PFSK-1 (cell line): ENCODE measurements at regions not wholly inside any gene's neighbourhood (a gene's known extent, or its start where the extent isn't known, plus 50 kb on each side); places are given as distances from the start of the nearest gene placed in this dataset.

Source experiments
- FOXP2 ChIP-seq: optimal IDR thresholded peaks from 2 replicates; pipeline ENCODE3; 2011; ENCODE audit warnings: borderline replicate concordance, control low read depth, inconsistent platforms; ENCODE audit not compliant: insufficient read depth; ENCODE audit errors: extremely low read length, extremely low read depth
- POLR2AphosphoS5 ChIP-seq: IDR thresholded peaks from 2 replicates; pipeline ENCODE4 v1.6.1; 2012; ENCODE audit warnings: low read depth, mild to moderate bottlenecking, control low read depth, low read length, moderate library complexity
- SIN3A ChIP-seq: IDR thresholded peaks from 2 replicates; pipeline ENCODE4 v1.6.1; 2012; ENCODE audit warnings: mild to moderate bottlenecking, low read length, moderate library complexity, borderline replicate concordance; ENCODE audit not compliant: insufficient read depth
- TAF1 ChIP-seq: IDR thresholded peaks from 2 replicates; pipeline ENCODE4 v1.6.1; 2012; ENCODE audit warnings: low read length, control low read depth, borderline replicate concordance; ENCODE audit not compliant: insufficient read depth
- TF ChIP-seq, protein P1 (sequence below), 2 experiments: IDR thresholded peaks; 2 replicates each; pipeline versions ENCODE4 v1.6.1 to v1.8.0; 2011 to 2012; ENCODE audit warnings: low read depth in 2 of 2, low read length in 2 of 2, control low read depth in 1 of 2, inconsistent platforms in 1 of 2, mild to moderate bottlenecking in 1 of 2, moderate library complexity in 1 of 2; ENCODE audit not compliant: insufficient read depth in 1 of 2

DNA sequence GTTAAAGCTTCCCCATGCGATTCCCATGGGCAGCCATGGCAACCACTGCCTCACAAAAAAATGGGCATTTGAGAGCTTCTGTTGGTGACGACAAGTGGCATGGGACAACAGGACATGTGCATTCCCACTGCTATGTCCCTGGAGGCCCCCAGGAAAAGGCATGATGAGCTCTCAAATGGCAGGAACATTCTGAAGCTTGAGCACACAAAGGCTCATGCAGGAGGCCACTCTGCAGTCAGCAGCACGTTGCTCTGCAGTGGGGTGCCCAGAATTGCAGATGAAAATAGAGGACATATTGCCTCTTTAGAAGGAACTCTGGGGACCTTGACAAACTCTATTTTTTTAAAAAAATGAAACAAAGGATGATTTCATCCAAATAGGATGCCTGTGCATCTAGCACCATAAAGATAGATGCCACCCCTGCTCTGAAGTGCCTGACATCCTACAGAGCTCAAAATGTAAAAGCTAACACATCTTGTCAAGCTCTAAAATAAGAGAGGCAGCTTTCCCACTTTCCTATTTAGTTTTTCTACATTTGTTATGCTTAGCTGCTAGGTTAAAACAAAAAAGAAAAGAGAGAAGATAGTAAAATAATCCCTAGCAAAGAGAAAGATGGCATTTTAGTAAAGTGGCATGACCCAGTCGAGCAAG is 277.6 kb upstream of the ZC3H12C start:
- TF ChIP-seq FOXP2 (no peak), TAF1 (no peak), SIN3A (no peak), POLR2AphosphoS5 (no peak)
- TF ChIP-seq, protein P1, sequence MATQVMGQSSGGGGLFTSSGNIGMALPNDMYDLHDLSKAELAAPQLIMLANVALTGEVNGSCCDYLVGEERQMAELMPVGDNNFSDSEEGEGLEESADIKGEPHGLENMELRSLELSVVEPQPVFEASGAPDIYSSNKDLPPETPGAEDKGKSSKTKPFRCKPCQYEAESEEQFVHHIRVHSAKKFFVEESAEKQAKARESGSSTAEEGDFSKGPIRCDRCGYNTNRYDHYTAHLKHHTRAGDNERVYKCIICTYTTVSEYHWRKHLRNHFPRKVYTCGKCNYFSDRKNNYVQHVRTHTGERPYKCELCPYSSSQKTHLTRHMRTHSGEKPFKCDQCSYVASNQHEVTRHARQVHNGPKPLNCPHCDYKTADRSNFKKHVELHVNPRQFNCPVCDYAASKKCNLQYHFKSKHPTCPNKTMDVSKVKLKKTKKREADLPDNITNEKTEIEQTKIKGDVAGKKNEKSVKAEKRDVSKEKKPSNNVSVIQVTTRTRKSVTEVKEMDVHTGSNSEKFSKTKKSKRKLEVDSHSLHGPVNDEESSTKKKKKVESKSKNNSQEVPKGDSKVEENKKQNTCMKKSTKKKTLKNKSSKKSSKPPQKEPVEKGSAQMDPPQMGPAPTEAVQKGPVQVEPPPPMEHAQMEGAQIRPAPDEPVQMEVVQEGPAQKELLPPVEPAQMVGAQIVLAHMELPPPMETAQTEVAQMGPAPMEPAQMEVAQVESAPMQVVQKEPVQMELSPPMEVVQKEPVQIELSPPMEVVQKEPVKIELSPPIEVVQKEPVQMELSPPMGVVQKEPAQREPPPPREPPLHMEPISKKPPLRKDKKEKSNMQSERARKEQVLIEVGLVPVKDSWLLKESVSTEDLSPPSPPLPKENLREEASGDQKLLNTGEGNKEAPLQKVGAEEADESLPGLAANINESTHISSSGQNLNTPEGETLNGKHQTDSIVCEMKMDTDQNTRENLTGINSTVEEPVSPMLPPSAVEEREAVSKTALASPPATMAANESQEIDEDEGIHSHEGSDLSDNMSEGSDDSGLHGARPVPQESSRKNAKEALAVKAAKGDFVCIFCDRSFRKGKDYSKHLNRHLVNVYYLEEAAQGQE (IDR thresholded peaks at IDR 0.05; ENCODE audit: insufficient read depth in 1 of 2, low read depth in 2 of 2, low read length in 2 of 2) = no peak

DNA sequence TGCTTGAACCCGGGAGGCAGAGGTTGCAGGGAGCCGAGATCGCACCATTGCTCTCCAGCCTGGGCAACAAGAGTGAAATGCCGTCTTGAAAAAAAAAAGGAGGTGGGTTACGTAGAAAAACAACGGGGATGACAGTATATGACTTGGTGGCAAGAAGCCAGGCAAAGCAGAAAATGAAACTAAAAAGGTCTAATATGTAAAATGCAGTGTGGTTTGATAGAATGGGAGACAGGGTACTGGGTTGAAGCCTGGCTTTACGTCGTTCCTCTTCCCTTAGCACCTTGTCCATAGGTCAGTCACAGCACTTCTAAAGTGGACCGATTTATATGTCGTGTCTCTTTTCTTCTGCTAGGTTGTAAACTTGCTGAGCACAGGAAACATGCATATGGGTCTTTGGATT is 274.9 kb upstream of the ZC3H12C start:
- TF ChIP-seq FOXP2 = no peak
- TF ChIP-seq SIN3A = no peak
- TF ChIP-seq POLR2AphosphoS5 = no peak
- TF ChIP-seq TAF1 = no peak
- TF ChIP-seq, protein P1 (IDR thresholded peaks at IDR 0.05; ENCODE audit: insufficient read depth in 1 of 2, low read depth in 2 of 2, low read length in 2 of 2) = no peak

DNA sequence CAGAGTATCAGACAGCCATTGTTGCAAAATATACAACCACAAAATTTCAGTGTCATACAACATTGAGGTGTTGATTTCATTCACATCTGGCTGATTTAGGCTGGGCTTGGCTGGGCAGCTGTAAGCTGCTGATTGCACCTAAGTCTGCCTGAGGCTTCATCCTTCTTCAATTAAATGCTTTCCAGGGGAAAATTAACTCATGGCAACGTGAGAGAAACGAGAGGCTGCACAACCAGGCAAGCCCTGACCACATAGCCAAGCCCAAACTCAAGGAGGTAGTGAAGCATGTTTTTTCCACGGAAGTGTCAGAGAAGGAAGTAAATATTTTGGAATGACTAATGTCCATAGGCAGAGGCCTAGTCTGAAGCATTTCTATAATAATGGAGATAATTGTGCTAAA is 273.8 kb upstream of the ZC3H12C start:
- TF ChIP-seq, protein P1 (IDR thresholded peaks at IDR 0.05; ENCODE audit: insufficient read depth in 1 of 2, low read depth in 2 of 2, low read length in 2 of 2) = no peak
- TF ChIP-seq POLR2AphosphoS5 (no peak), SIN3A (no peak), TAF1 (no peak), FOXP2 (no peak)

DNA sequence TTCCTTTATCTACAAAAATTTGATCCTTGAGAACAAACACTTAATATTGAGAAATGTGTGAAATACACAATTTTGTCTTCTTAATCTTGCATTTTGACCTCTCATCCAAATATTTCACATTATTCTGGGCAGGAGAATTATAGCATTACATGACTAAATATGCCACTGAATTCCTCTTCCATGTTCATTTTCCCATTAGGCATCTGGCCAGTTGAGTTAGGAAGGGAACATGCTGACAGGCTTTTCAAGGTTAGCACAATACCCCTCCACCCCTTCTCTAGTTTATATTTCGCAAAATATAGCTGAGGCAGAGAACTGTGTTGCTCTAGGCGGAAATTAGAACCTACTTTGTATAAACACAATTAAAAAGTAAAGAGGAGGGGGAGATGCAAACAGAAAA is 271.7 kb upstream of the ZC3H12C start:
- TF ChIP-seq SIN3A (no peak), FOXP2 (no peak), POLR2AphosphoS5 (no peak), TAF1 (no peak)
- TF ChIP-seq, protein P1 (IDR thresholded peaks at IDR 0.05; ENCODE audit: insufficient read depth in 1 of 2, low read depth in 2 of 2, low read length in 2 of 2) = no peak
